Immature natural killer cell (primary cell): ENCODE measurements at regions not wholly inside any gene's neighbourhood (a gene's known extent, or its start where the extent isn't known, plus 50 kb on each side); places are given as distances from the start of the nearest gene placed in this dataset.

Experiments
- DNase-seq, 3 donors: peaks; one replicate each; pipeline ENCODE4 v3.0.0; 2022; ENCODE audit warnings: mixed read lengths in 1 of 3
- H3K27ac Mint-ChIP-seq, 6 donors: one replicate each; pipeline ENCODE4 v1.8.0; 2020; ENCODE audit warnings: mixed read lengths in 6 of 6, mild to moderate bottlenecking in 5 of 6, inconsistent platforms in 4 of 6, moderate library complexity in 3 of 6
- H3K27me3 Mint-ChIP-seq, 3 donors: one replicate each; pipeline ENCODE4 v1.8.0; 2020 to 2021; ENCODE audit warnings: low read depth in 3 of 3, mild to moderate bottlenecking in 3 of 3, mixed read lengths in 3 of 3, moderate library complexity in 3 of 3, inconsistent platforms in 1 of 3
- H3K36me3 Mint-ChIP-seq, 3 donors: one replicate each; pipeline ENCODE4 v1.8.0; 2020; ENCODE audit warnings: mixed read lengths in 3 of 3, inconsistent platforms in 2 of 3, mild to moderate bottlenecking in 2 of 3
- H3K4me1 Mint-ChIP-seq, 2 donors: one replicate each; pipeline ENCODE4 v1.8.0; 2020; ENCODE audit warnings: inconsistent platforms in 2 of 2, mild to moderate bottlenecking in 2 of 2, mixed read lengths in 2 of 2, moderate library complexity in 1 of 2
- H3K4me3 Mint-ChIP-seq, 5 donors: one replicate each; pipeline ENCODE4 v1.8.0; 2020; ENCODE audit warnings: mild to moderate bottlenecking in 5 of 5, mixed read lengths in 5 of 5, inconsistent platforms in 3 of 5, moderate library complexity in 3 of 5
- H3K9me3 Mint-ChIP-seq, 6 donors: one replicate each; pipeline ENCODE4 v1.8.0; 2020; ENCODE audit warnings: mild to moderate bottlenecking in 6 of 6, mixed read lengths in 6 of 6, inconsistent platforms in 4 of 6, moderate library complexity in 3 of 6

DNA sequence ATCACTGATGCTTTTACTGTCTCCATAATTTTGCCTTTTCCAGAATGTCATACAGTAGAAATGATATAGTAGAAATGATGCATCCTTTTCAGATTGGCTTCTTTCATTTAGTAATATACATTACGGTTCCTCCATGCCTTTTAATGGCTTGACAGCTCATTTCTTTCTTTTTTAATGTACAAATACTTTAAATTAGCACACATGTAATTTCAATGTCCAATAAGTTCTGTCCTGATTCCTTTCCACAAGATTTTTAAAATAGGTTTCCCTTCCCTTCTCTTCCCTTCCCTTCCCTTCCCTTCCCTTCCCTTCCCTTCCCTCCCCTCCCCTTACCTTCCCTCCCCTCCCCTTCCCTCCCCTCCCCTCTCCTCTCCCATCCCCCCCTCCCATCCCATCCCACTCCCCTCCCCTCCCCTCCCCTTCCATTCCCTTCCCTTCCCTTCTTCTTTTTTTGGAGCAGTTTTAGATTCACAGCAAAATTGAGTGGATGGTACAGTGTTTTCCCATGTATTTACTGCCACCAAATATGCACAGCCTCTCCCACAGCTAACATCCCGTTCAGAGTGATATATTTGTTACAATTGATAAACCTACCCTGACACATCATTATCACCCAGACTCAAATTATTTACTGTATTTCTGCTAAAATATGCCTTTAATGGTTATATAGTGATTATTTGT, 398.8 kb downstream of the RNF144B start:
- no peaks in the 10 kb centered on the region for H3K36me3 Mint-ChIP-seq
- DNase-seq = no peak
- H3K4me1 Mint-ChIP-seq = no peaks in the 10 kb centered on the region
- no peak overlapping the region for H3K27ac Mint-ChIP-seq
- H3K4me3 Mint-ChIP-seq = no peak overlapping the region
- peaks cover 5 to 32% (median 11%) of the 10 kb centered on the region in 6 donors for H3K9me3 Mint-ChIP-seq
- no peaks in the 10 kb centered on the region for H3K27me3 Mint-ChIP-seq

DNA sequence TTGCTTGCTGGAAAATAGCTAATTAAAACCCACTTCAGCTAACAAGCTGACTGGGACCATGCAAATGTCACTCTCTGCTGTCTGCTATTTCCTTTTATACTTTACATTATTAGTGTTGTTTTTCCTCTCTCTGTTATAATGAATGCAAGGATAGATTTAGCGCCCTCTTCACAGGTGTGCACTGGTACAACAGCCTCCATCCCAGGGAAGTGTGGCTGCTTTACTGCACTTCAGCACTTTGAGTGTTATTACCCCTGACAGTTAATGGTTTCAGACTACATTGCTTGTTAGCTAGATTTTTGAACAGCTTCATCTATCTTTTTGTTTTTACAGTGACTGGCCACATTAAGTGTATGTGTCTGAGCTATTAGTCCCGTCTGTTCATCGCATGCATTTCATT, 405.7 kb downstream of the RNF144B start:
- H3K9me3 Mint-ChIP-seq = peaks cover 6 to 40% (median 20%) of the 10 kb centered on the region in 6 donors
- no peaks in the 10 kb centered on the region for H3K27me3 Mint-ChIP-seq
- no peaks in the 10 kb centered on the region for H3K36me3 Mint-ChIP-seq

DNA sequence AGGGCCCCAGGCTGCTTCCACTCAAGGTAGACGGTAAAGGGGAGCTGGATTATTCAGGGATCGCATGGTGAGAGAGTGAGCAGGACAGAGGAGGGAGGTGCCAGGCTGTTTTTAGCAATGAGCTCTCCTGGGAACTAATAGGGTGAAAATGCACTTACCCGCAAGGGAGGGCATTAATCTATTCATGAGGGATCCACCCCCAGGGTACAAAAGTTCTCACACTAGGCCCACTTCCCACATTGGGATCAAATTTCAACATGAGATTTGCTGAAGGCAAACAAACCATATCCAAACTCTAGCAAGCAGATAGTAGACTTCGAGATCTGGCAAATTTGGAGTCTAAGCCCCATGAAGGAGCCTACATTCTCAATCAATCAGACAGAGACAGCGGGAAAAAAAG, 408.6 kb downstream of the RNF144B start:
- Mint-ChIP-seq H3K4me1 (no peaks in the 10 kb centered on the region), H3K27ac (no peak overlapping the region), H3K9me3 (peaks cover 6 to 41% (median 21%) of the 10 kb centered on the region in 6 donors), H3K27me3 (no peaks in the 10 kb centered on the region), H3K36me3 (no peaks in the 10 kb centered on the region), H3K4me3 (no peak overlapping the region)
- no peak for DNase-seq

More for the DNA sequence above, 405.7 kb downstream of the RNF144B start:
- Mint-ChIP-seq H3K4me3 (no peak overlapping the region), H3K27ac (no peak overlapping the region), H3K4me1 (no peaks in the 10 kb centered on the region)
- no peak for DNase-seq

DNA sequence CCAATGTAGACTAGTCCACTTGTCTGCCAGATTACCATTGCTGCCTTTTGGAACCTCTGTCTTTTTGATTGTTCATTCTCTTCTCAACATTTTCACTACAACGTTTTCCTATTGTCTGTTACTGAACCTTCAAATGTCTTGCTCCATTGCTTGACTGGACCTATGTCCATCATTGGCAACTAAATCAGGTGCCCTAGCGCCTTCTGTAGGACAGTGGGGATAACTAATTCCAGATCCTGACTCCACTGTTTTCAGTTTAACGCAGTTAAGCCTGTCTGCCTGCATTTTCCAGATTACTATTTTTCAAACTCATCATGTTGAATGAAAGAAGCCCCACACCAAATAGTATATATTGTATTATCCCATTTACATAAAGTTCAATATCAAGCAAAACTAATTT, 433.6 kb downstream of the RNF144B start:
- peaks cover 0 to 2% (median 2%) of the 10 kb centered on the region in 3 donors for H3K27me3 Mint-ChIP-seq
- no peak overlapping the region for H3K27ac Mint-ChIP-seq
- H3K9me3 Mint-ChIP-seq = peaks cover 11 to 45% (median 25%) of the 10 kb centered on the region in 6 donors
- H3K36me3 Mint-ChIP-seq = peaks cover 0 to 5% (median 4%) of the 10 kb centered on the region in 3 donors
- DNase-seq = no peak
- no peak overlapping the region for H3K4me3 Mint-ChIP-seq
- H3K4me1 Mint-ChIP-seq = no peaks in the 10 kb centered on the region

DNA sequence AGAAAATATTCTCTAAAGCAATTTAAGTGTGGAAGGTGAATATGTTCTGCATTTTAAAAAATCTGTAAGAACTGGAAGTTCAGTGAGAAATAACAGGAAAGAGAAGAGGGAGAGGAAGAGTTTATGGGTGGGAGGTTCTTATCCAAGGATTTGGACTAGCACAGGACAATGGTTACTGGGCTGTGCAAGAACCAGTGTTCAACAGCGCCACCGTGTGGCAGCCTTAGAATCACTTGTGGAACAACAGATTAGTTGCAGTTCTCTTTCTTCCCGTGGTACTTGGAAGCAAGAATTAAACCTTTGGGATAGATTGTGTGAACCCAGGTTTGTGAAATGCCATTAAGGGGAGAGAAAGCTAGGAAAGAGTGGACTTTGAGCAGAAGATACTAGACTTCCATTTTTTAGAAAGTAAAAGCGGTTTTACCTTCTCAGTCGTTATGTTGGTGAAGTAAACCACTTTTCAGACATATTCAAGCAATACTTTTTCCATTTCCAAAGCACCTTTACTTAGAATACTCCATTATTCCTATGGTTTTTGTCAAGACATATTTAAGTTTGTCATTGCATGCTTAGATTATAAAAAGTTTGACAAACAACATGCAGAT, 436.7 kb downstream of the RNF144B start:
- Mint-ChIP-seq H3K36me3 (peaks cover 0 to 5% (median 4%) of the 10 kb centered on the region in 3 donors), H3K9me3 (peaks cover 22 to 62% (median 36%) of the 10 kb centered on the region in 6 donors), H3K27me3 (peaks cover 0 to 2% (median 2%) of the 10 kb centered on the region in 3 donors), H3K4me1 (no peaks in the 10 kb centered on the region), H3K27ac (no peak overlapping the region), H3K4me3 (no peak overlapping the region)
- DNase-seq = no peak

DNA sequence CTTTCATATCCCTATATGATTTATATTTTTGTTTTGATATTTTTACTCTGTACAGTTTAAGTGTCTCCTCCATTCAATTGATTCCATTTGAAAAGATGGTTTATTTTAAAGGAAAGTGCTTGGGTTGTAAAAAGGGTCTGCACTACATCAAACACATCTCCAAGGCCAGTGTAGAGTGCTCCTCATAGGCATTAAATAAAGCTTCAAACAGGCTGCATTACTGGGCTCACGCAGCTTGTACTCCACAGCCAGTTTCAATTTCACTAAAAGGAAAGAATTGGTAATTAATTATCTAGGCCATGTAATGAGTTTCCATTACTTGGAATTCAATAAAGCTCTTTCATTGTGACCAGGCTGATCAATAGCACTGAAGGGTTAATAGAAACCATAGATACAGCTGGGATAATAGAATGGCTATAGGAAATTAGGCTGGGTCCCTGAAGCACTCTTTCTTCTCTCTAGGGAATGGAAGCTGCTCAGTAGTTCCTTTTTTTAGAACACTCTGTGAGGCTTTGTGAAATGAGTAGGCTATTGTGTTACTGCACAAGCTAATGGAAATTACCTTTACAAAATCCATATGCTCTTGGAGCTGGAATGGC, 442.2 kb downstream of the RNF144B start:
- DNase-seq = no peak
- H3K36me3 Mint-ChIP-seq = no peaks in the 10 kb centered on the region

DNA sequence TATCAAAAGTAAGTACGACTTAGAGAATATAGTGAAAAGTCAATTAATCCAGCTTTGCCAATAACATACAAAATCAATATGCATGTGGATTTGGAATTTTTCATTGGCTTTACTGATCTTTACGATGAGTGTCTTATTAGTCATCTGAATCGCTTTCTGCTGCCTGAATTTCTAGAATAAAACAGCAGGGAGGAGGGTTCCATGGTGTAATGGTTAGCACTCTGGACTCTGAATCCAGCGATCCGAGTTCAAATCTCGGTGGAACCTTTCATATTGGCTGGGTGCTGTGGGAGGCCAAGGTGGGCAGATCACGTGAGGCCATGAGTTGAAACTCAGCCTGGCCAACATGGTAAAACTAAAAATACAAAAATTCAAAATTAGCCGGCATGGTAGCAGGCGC, 448.8 kb downstream of the RNF144B start:
- no peak for DNase-seq
- no peaks in the 10 kb centered on the region for H3K36me3 Mint-ChIP-seq
- H3K27me3 Mint-ChIP-seq = no peaks in the 10 kb centered on the region
- peaks cover 0 to 25% (median 6%) of the 10 kb centered on the region in 6 donors for H3K9me3 Mint-ChIP-seq
- H3K4me3 Mint-ChIP-seq = no peak overlapping the region
- no peak overlapping the region for H3K27ac Mint-ChIP-seq
- H3K4me1 Mint-ChIP-seq = no peaks in the 10 kb centered on the region

More for the DNA sequence above, 442.2 kb downstream of the RNF144B start:
- peaks cover 17 to 52% (median 21%) of the 10 kb centered on the region in 6 donors for H3K9me3 Mint-ChIP-seq
- peaks cover 0 to 2% (median 0%) of the 10 kb centered on the region in 3 donors for H3K27me3 Mint-ChIP-seq
- no peaks in the 10 kb centered on the region for H3K4me1 Mint-ChIP-seq
- no peak overlapping the region for H3K4me3 Mint-ChIP-seq
- no peak overlapping the region for H3K27ac Mint-ChIP-seq

DNA sequence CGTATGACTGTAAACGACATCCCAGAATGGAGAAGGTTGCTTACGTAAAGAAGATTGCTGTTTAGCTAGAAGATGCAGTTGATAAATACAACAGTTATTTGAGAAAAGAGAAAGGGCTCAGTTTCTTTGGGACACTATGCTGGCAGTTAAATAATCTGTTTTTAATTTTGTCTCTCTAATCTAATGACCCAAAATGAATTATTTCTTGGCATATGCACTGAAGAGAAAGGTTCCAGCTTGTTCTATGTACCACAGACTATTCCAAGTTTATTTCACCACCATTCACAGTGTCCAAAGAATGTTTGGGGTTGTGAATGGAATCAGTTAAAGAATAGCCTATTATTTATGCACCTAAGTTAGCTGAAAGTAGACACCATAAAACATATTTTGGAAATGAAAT, 449.9 kb downstream of the RNF144B start:
- Mint-ChIP-seq H3K27me3 (peaks cover 0 to 2% (median 0%) of the 10 kb centered on the region in 3 donors), H3K36me3 (no peaks in the 10 kb centered on the region), H3K27ac (no peak overlapping the region), H3K4me3 (no peak overlapping the region), H3K4me1 (no peaks in the 10 kb centered on the region), H3K9me3 (peaks cover 1 to 15% (median 5%) of the 10 kb centered on the region in 6 donors)
- no peak for DNase-seq

DNA sequence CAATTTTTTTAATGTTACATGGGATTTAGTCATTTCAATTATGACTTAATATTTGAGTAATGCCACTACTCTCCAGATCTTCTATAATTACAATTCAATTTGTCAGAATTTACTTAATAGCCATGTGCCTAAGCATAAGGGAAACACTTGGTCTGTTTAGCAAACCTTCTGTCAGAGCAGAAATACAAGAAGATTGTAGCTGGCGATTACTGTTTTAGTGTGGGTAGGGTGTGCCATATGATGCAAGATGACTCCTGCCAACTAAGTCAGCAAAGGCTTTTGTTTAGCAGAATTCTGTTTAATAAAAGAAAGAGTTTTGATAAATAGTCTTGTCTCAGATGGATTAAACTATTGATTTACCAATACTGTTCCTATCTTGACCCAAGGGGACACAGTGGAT, 455.4 kb downstream of the RNF144B start:
- Mint-ChIP-seq H3K9me3 (peaks cover 2 to 22% (median 5%) of the 10 kb centered on the region in 6 donors), H3K27me3 (peaks cover 0 to 2% (median 0%) of the 10 kb centered on the region in 3 donors), H3K4me1 (no peaks in the 10 kb centered on the region), H3K4me3 (no peak overlapping the region), H3K36me3 (no peaks in the 10 kb centered on the region), H3K27ac (no peak overlapping the region)
- no peak for DNase-seq

DNA sequence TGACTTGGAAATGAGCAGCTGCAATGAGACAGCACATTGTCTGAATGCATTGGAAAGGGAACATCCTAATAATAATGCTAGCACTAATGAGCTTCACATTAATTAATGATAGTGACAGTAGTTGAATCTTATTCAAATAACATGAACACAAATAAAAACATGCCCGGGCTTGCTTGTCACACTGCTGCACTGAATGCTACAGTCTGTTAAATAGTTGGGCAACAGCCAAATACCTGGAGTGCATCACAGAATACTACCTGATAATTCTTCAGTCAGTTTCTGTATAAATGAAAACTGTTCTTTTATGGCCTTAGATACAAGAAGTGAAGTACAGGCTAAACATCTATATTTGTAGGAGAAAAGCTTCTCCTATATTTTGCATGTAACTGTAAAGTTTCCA, 458.7 kb downstream of the RNF144B start:
- Mint-ChIP-seq H3K9me3 (peaks cover 4 to 18% (median 6%) of the 10 kb centered on the region in 6 donors), H3K4me1 (no peaks in the 10 kb centered on the region), H3K27ac (no peak overlapping the region), H3K4me3 (no peak overlapping the region), H3K27me3 (peaks cover 0 to 2% (median 2%) of the 10 kb centered on the region in 3 donors), H3K36me3 (no peaks in the 10 kb centered on the region)
- DNase-seq = no peak

DNA sequence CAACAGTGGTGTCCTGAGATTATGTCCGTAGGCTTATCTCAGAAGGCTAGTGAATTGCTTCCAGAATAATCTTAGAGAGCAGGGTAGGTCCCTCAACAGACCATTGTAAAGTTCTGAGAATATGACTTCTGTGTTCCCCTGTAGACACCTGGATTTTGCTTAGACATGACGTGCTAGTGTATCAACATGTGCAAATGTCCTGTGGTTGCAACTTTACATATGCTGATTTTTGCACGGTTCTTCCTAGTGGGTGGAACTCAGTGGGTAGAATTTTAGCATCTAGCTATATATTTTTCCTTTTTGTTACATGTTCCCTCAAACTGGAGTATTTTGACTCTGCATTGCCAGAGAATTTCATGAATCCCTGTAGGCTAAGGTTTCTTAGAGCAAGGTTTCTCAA, 459.2 kb downstream of the RNF144B start:
- Mint-ChIP-seq H3K9me3 (peaks cover 4 to 18% (median 7%) of the 10 kb centered on the region in 6 donors), H3K4me1 (no peaks in the 10 kb centered on the region), H3K36me3 (no peaks in the 10 kb centered on the region), H3K27ac (no peak overlapping the region), H3K4me3 (no peak overlapping the region), H3K27me3 (peaks cover 0 to 2% (median 0%) of the 10 kb centered on the region in 3 donors)
- DNase-seq = no peak

DNA sequence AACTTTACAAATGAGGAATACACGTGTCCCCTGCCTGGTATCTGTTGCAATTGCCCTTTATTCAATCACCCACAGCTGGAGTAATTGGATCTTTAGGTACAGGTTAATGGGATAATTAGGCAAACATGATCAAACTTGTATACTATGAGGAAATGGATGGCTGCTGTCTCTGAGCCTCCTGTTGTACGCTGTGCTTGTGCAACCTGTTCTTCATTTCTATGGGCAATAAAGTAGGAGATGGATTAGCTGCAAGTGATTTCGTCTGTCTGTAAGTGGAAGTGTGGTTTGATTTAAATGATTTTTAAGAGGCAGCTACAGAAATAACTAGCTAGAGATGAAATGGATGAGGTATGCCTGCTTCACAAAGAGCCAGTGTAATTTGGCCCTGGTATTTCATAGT, 474.1 kb downstream of the RNF144B start:
- H3K36me3 Mint-ChIP-seq = no peaks in the 10 kb centered on the region
- H3K9me3 Mint-ChIP-seq = peaks cover 10 to 44% (median 17%) of the 10 kb centered on the region in 6 donors
- H3K4me3 Mint-ChIP-seq = no peak overlapping the region
- DNase-seq = no peak
- no peak overlapping the region for H3K27ac Mint-ChIP-seq
- H3K4me1 Mint-ChIP-seq = no peaks in the 10 kb centered on the region
- H3K27me3 Mint-ChIP-seq = peaks cover 0 to 3% (median 3%) of the 10 kb centered on the region in 3 donors

DNA sequence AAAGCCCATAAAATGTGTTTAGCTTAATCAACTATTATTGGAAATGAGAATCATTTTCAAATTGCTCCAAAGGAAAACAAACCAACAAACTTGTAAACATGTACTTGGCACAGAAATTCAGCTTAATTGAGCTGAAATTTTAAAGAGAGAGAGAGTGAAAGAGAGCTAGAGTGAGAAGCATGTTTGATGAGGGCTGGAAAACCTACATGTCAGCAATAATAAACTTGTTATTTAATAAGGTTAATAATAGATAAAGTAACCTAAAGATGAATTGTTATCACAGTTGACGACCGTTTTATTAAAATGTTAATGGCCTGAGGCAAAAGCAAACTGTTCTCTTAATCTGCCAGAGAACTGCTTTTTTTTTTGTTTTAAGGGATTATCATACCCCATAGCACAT, 496.1 kb downstream of the RNF144B start:
- no peak for DNase-seq
- H3K27ac Mint-ChIP-seq = no peak overlapping the region
- peaks cover 2 to 15% (median 7%) of the 10 kb centered on the region in 6 donors for H3K9me3 Mint-ChIP-seq
- peaks cover 0 to 2% (median 0%) of the 10 kb centered on the region in 3 donors for H3K27me3 Mint-ChIP-seq
- H3K4me3 Mint-ChIP-seq = no peak overlapping the region
- H3K36me3 Mint-ChIP-seq = no peaks in the 10 kb centered on the region
- H3K4me1 Mint-ChIP-seq = no peaks in the 10 kb centered on the region

DNA sequence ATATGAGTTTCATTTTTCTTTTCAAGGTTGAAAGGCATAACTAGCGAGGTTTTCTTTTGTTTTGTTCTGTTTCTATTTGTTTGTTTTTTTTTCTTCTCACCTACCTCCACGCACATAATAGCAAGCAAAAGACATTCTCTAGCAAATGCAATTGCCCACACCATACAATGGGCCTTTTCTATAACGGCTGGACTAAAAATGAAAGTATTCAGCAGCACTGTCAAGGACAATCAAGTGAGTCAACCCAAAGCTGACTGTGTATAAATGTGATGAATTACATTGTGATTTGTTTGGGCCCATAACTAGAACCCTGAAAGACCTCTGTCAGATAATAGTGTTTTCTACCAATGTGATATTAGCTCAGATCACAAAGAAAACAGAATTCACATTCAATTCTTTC, 496.7 kb downstream of the RNF144B start:
- H3K36me3 Mint-ChIP-seq = no peaks in the 10 kb centered on the region
- H3K27me3 Mint-ChIP-seq = peaks cover 0 to 2% (median 0%) of the 10 kb centered on the region in 3 donors
- H3K4me3 Mint-ChIP-seq = no peak overlapping the region
- DNase-seq = no peak
- no peak overlapping the region for H3K27ac Mint-ChIP-seq
- H3K9me3 Mint-ChIP-seq = peaks cover 2 to 15% (median 7%) of the 10 kb centered on the region in 6 donors
- no peaks in the 10 kb centered on the region for H3K4me1 Mint-ChIP-seq
